Peyer's patch (tissue), 4 donors: ENCODE measurements at regions not wholly inside any gene's neighbourhood (a gene's known extent, or its start where the extent isn't known, plus 50 kb on each side); places are given as distances from the start of the nearest gene placed in this dataset.

Experiments used
- CTCF ChIP-seq, 6 experiments: fragments of 450-650 bp in 4 of 6; fragments of 200-600 bp in 2 of 6; sonication (generic) in 1 of 6; IDR thresholded peaks; one replicate each; pipeline ENCODE4 v1.5.1; 2017 to 2019; ENCODE audit warnings: antibody characterized with exemption in 6 of 6, mild to moderate bottlenecking in 3 of 6, moderate library complexity in 1 of 6
- POLR2A ChIP-seq, 2 donors: fragments of 450-650 bp; IDR thresholded peaks; one replicate each; pipeline ENCODE4 v1.5.1; 2017; ENCODE audit warnings: antibody characterized with exemption in 2 of 2, mild to moderate bottlenecking in 2 of 2, moderate library complexity in 2 of 2

GRCh38 chr18:5024741-5025140, 172.3 kb downstream of the AKAIN1 start:
- TF ChIP-seq CTCF (IDR thresholded peaks at IDR 0.05) (no peak), POLR2A (IDR thresholded peaks at IDR 0.05) (no peak)
